ENCODE measurements at regions not wholly inside any gene's neighbourhood (a gene's known extent, or its start where the extent isn't known, plus 50 kb on each side); places are given as distances from the start of the nearest gene placed in this dataset.

DNA sequence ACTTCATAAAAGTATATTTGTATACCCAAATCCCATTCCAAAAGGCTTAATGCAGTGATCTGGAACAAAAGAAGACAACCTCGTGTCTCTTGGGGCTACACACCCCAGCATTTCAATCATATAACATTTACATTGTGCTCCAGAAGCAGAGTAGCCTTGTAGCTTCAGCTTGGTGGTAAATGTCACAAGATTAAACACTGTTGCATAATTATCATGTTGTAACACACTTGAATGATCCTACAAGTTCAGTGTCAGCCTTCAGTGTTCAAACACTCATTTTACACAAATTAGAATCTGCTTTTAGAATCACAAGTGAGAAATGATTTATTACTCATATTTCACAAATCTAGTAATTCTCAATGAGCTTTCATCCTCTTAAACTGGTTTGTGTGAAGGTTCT lies 122.6 kb downstream of the CNTN3 start:
- H3K27me3 ChIP-seq (ENCODE audit: insufficient read depth, low read depth): no peaks in the 10 kb centered on the region
- H4K20me1 ChIP-seq (ENCODE audit: insufficient read depth): no peaks in the 10 kb centered on the region
- H3F3A ChIP-seq (ENCODE audit: insufficient read depth, low read depth): no peaks in the 10 kb centered on the region
- DNase-seq: no peak
- no peaks in the 10 kb centered on the region for H3K36me3 ChIP-seq (ENCODE audit: low read depth)
- no peak overlapping the region for H3K4me2 ChIP-seq
- POLR2A ChIA-PET (ENCODE audit: unreplicated experiment): no interaction called here
- H3K9me2 ChIP-seq (ENCODE audit: insufficient read depth): no peaks in the 10 kb centered on the region
- TF ChIP-seq CTCF (conservative IDR thresholded peaks at IDR 0.05) (no peak), EZH2 (IDR thresholded peaks at IDR 0.05; ENCODE audit: low read depth) (no peak)
- H2AFZ ChIP-seq: no peak overlapping the region
- CTCF ChIA-PET: no interaction called here
- no TSS peak for BruUV-seq (replicated peaks)
- intact Hi-C loops (cut with micrococcal nuclease; ENCODE audit: unreplicated experiment): no loop called here
- no peak overlapping the region for H3K4me3 ChIP-seq
- H3K27ac ChIP-seq: no peak overlapping the region
- H3K9me3 ChIP-seq (ENCODE audit: insufficient read depth, low read depth): no peaks in the 10 kb centered on the region
- no peaks in the 10 kb centered on the region for H3K4me1 ChIP-seq (replicated peaks; ENCODE audit: insufficient read depth)
- no peaks in the 10 kb centered on the region for H3K79me2 ChIP-seq (ENCODE audit: low read depth)

DNA sequence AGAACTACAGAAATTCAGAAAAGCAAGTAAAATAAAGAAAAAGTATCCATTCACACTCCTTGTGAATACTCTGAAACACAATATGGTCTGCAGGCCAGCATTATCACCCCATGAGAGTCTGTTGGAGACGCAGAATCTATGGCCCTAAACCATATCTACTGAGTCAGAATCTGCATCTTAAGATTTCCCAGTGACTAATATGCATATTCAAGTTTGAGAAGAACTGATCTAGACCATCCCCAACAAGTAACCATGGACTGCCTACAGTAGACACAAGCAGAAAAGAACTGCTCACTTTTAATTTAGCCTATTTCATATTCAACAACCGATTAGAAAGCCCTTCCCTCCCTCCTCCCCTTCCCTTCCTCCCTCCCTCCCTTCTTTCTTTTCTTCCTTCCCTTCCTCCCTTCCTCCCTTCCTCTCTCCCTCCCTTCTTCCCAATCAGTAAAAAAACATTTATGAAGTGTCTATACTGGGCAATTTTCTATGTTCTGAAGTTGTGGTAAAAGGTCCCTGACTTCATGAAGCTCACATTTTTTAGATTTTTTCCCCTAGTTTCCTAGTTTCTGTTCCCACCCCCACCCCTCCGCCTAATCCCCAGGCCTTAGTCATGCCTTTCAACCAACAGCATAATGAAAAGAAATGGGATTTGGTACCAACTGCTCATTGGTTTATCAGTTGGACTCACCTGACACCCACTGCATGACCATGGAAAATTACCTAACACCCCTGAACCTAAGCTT lies 125.2 kb downstream of the CNTN3 start:
- intact Hi-C loops (cut with micrococcal nuclease; ENCODE audit: unreplicated experiment): no loop called here
- Histone ChIP-seq H3K4me3 (no peak overlapping the region), H3K27me3 (ENCODE audit: insufficient read depth, low read depth) (no peaks in the 10 kb centered on the region), H3F3A (ENCODE audit: insufficient read depth, low read depth) (no peaks in the 10 kb centered on the region), H3K9me3 (ENCODE audit: insufficient read depth, low read depth) (no peaks in the 10 kb centered on the region), H3K27ac (no peak overlapping the region), H3K36me3 (ENCODE audit: low read depth) (no peaks in the 10 kb centered on the region), H2AFZ (no peak overlapping the region), H4K20me1 (ENCODE audit: insufficient read depth) (no peaks in the 10 kb centered on the region), H3K9me2 (ENCODE audit: insufficient read depth) (no peaks in the 10 kb centered on the region), H3K79me2 (ENCODE audit: low read depth) (no peaks in the 10 kb centered on the region), H3K4me1 (replicated peaks; ENCODE audit: insufficient read depth) (no peaks in the 10 kb centered on the region), H3K4me2 (no peak overlapping the region)
- CTCF ChIA-PET: no interaction called here
- no TSS peak for BruUV-seq (replicated peaks)
- POLR2A ChIA-PET (ENCODE audit: unreplicated experiment): no interaction called here
- no peak for DNase-seq
- no peak for TF ChIP-seq CTCF (conservative IDR thresholded peaks at IDR 0.05)
- TF ChIP-seq EZH2 (IDR thresholded peaks at IDR 0.05; ENCODE audit: low read depth): no peak

- Histone ChIP-seq H3K79me2 (ENCODE audit: low read depth) (no peaks in the 10 kb centered on the region), H3K4me1 (replicated peaks; ENCODE audit: insufficient read depth) (no peaks in the 10 kb centered on the region), H4K20me1 (ENCODE audit: insufficient read depth) (no peaks in the 10 kb centered on the region), H3K4me2 (no peak overlapping the region), H3K4me3 (no peak overlapping the region), H3K27ac (no peak overlapping the region), H3K36me3 (ENCODE audit: low read depth) (no peaks in the 10 kb centered on the region), H3F3A (ENCODE audit: insufficient read depth, low read depth) (no peaks in the 10 kb centered on the region), H3K27me3 (ENCODE audit: insufficient read depth, low read depth) (no peaks in the 10 kb centered on the region), H3K9me3 (ENCODE audit: insufficient read depth, low read depth) (no peaks in the 10 kb centered on the region), H2AFZ (no peak overlapping the region), H3K9me2 (ENCODE audit: insufficient read depth) (no peaks in the 10 kb centered on the region)
- intact Hi-C loops (cut with micrococcal nuclease; ENCODE audit: unreplicated experiment): no loop called here
- TF ChIP-seq EZH2 (IDR thresholded peaks at IDR 0.05; ENCODE audit: low read depth): no peak
- TF ChIP-seq CTCF (conservative IDR thresholded peaks at IDR 0.05): no peak
- POLR2A ChIA-PET (ENCODE audit: unreplicated experiment): no interaction called here
- CTCF ChIA-PET: no interaction called here
- DNase-seq: no peak
- BruUV-seq (replicated peaks): no TSS peak
These were observed 134.5 kb downstream of the CNTN3 start for GRCh38 chr3:74479915-74480314.

Measured in PC-9 (cell line).